HEK293 (cell line): ENCODE measurements at regions not wholly inside any gene's neighbourhood (a gene's known extent, or its start where the extent isn't known, plus 50 kb on each side); places are given as distances from the start of the nearest gene placed in this dataset.

Experiments
- CTCF ChIA-PET: fragments of 350-600 bp; formaldehyde crosslinking; extraction: SDS; loops from one replicate; lab custom pipeline; 2021; ENCODE audit warnings: antibody characterized with exemption; lab: Yijun Ruan, JAX
- POLR2A ChIA-PET: fragments of 300-600 bp; formaldehyde crosslinking; extraction: SDS; loops from one replicate; lab custom pipeline; 2020; ENCODE audit warnings: antibody characterized with exemption, inconsistent platforms; lab: Yijun Ruan, JAX
- H3K27ac ChIP-seq: fragments of 200-500 bp; sonication (Bioruptor generic); 2 replicates; pipeline ENCODE4 v1.5.1; 2014; ENCODE audit warnings: low read depth, low read length, control low read depth, inconsistent platforms; ENCODE audit errors: extremely low read depth
- H3K36me3 ChIP-seq, 2 experiments: fragments of 200-500 bp in 1 of 2; sonication (Bioruptor generic) in 1 of 2; 1 replicate in 1 of 2; 2 replicates in 1 of 2; pipeline ENCODE4 v1.5.1; 2014 to 2017; ENCODE audit warnings: inconsistent platforms in 2 of 2, low read length in 2 of 2; ENCODE audit not compliant: control insufficient read depth in 2 of 2, insufficient read depth in 1 of 2
- H3K4me1 ChIP-seq: fragments of 200-500 bp; sonication (Bioruptor generic); 2 replicates; pipeline ENCODE4 v1.5.1; 2014; ENCODE audit warnings: mild to moderate bottlenecking, low read length, inconsistent platforms; ENCODE audit not compliant: control insufficient read depth, insufficient read depth
- H3K4me3 ChIP-seq: 2 replicates; pipeline ENCODE4 v1.5.1; 2011; ENCODE audit warnings: low read depth, mild to moderate bottlenecking, control low read depth, low read length, moderate library complexity
- H3K9me3 ChIP-seq: fragments of 200-500 bp; sonication (Bioruptor generic); 2 replicates; pipeline ENCODE4 v1.5.1; 2014; ENCODE audit warnings: low read depth, low read length, inconsistent platforms; ENCODE audit not compliant: control insufficient read depth, insufficient read depth
- BCL11B ChIP-seq: fragments of 450-650 bp; formaldehyde crosslinking; IDR thresholded peaks from 2 replicates; pipeline ENCODE4 v1.5.1; 2016; ENCODE audit warnings: low read depth, missing biosample characterization, missing genetic modification characterization
- KLF1 ChIP-seq: fragments of 450-650 bp; formaldehyde crosslinking; IDR thresholded peaks from 2 replicates; pipeline ENCODE4 v1.5.1; 2016; ENCODE audit warnings: missing biosample characterization, missing genetic modification characterization
- KLF7 ChIP-seq: fragments of 450-650 bp; formaldehyde crosslinking; IDR thresholded peaks from 2 replicates; pipeline ENCODE4 v1.5.1; 2016; ENCODE audit warnings: missing biosample characterization, missing genetic modification characterization, borderline replicate concordance
- MEIS1 ChIP-seq: sonication (generic); formaldehyde crosslinking; IDR thresholded peaks from 2 replicates; pipeline ENCODE4 v1.8.1; 2022; ENCODE audit warnings: missing genetic modification reagents, mild to moderate bottlenecking, borderline replicate concordance
- OVOL3 ChIP-seq: fragments of 450-650 bp; formaldehyde crosslinking; IDR thresholded peaks from 2 replicates; pipeline ENCODE4 v1.5.1; 2016; ENCODE audit warnings: missing biosample characterization, missing genetic modification characterization
- REPIN1 ChIP-seq: fragments of 450-650 bp; formaldehyde crosslinking; IDR thresholded peaks from 2 replicates; pipeline ENCODE4 v1.5.1; 2017; ENCODE audit warnings: missing biosample characterization, missing genetic modification characterization, low read depth
- SETDB1 ChIP-seq: IDR thresholded peaks from one replicate; pipeline ENCODE4 v1.6.1; 2017; ENCODE audit warnings: mild to moderate bottlenecking, low read length, moderate library complexity, mixed read lengths; ENCODE audit not compliant: insufficient read length
- ZEB2 ChIP-seq: fragments of 450-650 bp; formaldehyde crosslinking; IDR thresholded peaks from 2 replicates; pipeline ENCODE4 v1.5.1; 2016; ENCODE audit warnings: missing biosample characterization, missing genetic modification characterization
- ZNF146 ChIP-seq: fragments of 450-650 bp; formaldehyde crosslinking; IDR thresholded peaks from 2 replicates; pipeline ENCODE4 v1.5.1; 2016; ENCODE audit warnings: missing biosample characterization, missing genetic modification characterization
- ZNF211 ChIP-seq: fragments of 450-650 bp; formaldehyde crosslinking; IDR thresholded peaks from 2 replicates; pipeline ENCODE4 v1.5.1; 2016; ENCODE audit warnings: low read depth, missing biosample characterization, missing genetic modification characterization
- ZNF23 ChIP-seq: fragments of 450-650 bp; formaldehyde crosslinking; IDR thresholded peaks from 2 replicates; pipeline ENCODE4 v1.5.1; 2016; ENCODE audit warnings: missing biosample characterization, missing genetic modification characterization, borderline replicate concordance
- ZNF24 ChIP-seq: fragments of 450-650 bp; formaldehyde crosslinking; IDR thresholded peaks from 2 replicates; pipeline ENCODE4 v1.5.1; 2016; ENCODE audit warnings: missing biosample characterization, missing genetic modification characterization
- ZNF354C ChIP-seq: fragments of 450-650 bp; formaldehyde crosslinking; IDR thresholded peaks from 2 replicates; pipeline ENCODE4 v1.5.1; 2016; ENCODE audit warnings: missing biosample characterization, missing genetic modification characterization, low read depth, borderline replicate concordance
- ZNF561 ChIP-seq: fragments of 450-650 bp; IDR thresholded peaks from 2 replicates; pipeline ENCODE4 v1.5.1; 2018; ENCODE audit warnings: missing biosample characterization, missing genetic modification characterization, borderline replicate concordance
- ZNF571 ChIP-seq: fragments of 450-650 bp; formaldehyde crosslinking; IDR thresholded peaks from 2 replicates; pipeline ENCODE4 v1.5.0; 2017; ENCODE audit warnings: missing biosample characterization, missing genetic modification characterization
- ZNF660 ChIP-seq: fragments of 450-650 bp; IDR thresholded peaks from 2 replicates; pipeline ENCODE4 v1.5.1; 2018; ENCODE audit warnings: missing biosample characterization, mild to moderate bottlenecking, missing genetic modification characterization
- ZNF677 ChIP-seq: fragments of 450-650 bp; IDR thresholded peaks from 2 replicates; pipeline ENCODE4 v1.5.0; 2018; ENCODE audit warnings: missing biosample characterization, mild to moderate bottlenecking, missing genetic modification characterization, moderate library complexity
- ZNF701 ChIP-seq: fragments of 450-650 bp; formaldehyde crosslinking; IDR thresholded peaks from 2 replicates; pipeline ENCODE4 v1.5.1; 2016; ENCODE audit warnings: missing biosample characterization, missing genetic modification characterization
- ZNF707 ChIP-seq: fragments of 450-650 bp; formaldehyde crosslinking; IDR thresholded peaks from 2 replicates; pipeline ENCODE4 v1.5.1; 2016; ENCODE audit warnings: missing biosample characterization, missing genetic modification characterization
- ZSCAN23 ChIP-seq: fragments of 450-650 bp; formaldehyde crosslinking; IDR thresholded peaks from 2 replicates; pipeline ENCODE4 v1.5.1; 2016; ENCODE audit warnings: missing biosample characterization, missing genetic modification characterization
- TF ChIP-seq, protein P1 (sequence below): fragments of 450-650 bp; formaldehyde crosslinking; conservative IDR thresholded peaks from 2 replicates; pipeline ENCODE4 v1.5.1; 2016; ENCODE audit warnings: low read depth, missing biosample characterization, missing genetic modification characterization
- TF ChIP-seq, protein P2 (sequence below): fragments of 450-650 bp; formaldehyde crosslinking; IDR thresholded peaks from 2 replicates; pipeline ENCODE4 v1.5.1; 2016; ENCODE audit warnings: missing biosample characterization, missing genetic modification characterization
- TF ChIP-seq, protein P3 (sequence below): fragments of 450-650 bp; formaldehyde crosslinking; IDR thresholded peaks from 2 replicates; pipeline ENCODE4 v1.5.1; 2016; ENCODE audit warnings: missing biosample characterization, missing genetic modification characterization, low read depth
- TF ChIP-seq, protein P4 (sequence below): fragments of 450-650 bp; formaldehyde crosslinking; IDR thresholded peaks from 2 replicates; pipeline ENCODE4 v1.5.1; 2016; ENCODE audit warnings: missing biosample characterization, missing genetic modification characterization
- TF ChIP-seq, protein P5 (sequence below): fragments of 450-650 bp; formaldehyde crosslinking; IDR thresholded peaks from 2 replicates; pipeline ENCODE4 v1.5.1; 2016; ENCODE audit warnings: missing biosample characterization, missing genetic modification characterization

DNA sequence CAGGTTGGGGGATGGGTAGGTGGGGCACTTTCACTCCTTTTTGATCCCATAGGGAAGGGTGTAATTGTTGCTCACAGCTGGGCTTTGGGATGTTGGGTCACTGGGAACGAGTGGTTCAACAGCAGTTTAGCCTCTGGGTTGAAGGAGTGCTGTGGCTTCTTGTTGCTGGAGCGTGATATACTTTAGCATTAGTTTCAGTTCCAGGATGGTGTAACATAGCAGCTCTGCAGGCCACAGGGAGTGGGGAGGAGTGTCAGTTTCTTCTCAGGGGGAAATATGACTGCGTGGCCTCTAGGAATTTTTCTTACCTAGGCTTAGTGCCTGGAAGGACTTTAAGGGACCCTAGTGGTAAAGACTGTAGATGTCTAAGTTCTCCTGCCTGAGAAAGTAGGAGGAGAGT is 1105.3 kb upstream of the TMPRSS15 start:
- Histone ChIP-seq H3K4me1 (no peaks in the 10 kb centered on the region), H3K4me3 (no peak overlapping the region), H3K9me3 (no peaks in the 10 kb centered on the region), H3K36me3 (no peaks in the 10 kb centered on the region), H3K27ac (no peak overlapping the region)
- ChIA-PET CTCF (interaction anchor here (0.7 to 1.5 kb wide), 2 partner anchors 13 to 839 kb away, joined by 3 to 4 read pairs; no protein-coding TSS in a partner anchor), POLR2A (no interaction called here)
- TF ChIP-seq KLF1: no peak
- TF ChIP-seq ZNF677 (tag by site-specific recombination): no peak
- TF ChIP-seq ZNF707 (tag by site-specific recombination): no peak
- TF ChIP-seq, protein P1, sequence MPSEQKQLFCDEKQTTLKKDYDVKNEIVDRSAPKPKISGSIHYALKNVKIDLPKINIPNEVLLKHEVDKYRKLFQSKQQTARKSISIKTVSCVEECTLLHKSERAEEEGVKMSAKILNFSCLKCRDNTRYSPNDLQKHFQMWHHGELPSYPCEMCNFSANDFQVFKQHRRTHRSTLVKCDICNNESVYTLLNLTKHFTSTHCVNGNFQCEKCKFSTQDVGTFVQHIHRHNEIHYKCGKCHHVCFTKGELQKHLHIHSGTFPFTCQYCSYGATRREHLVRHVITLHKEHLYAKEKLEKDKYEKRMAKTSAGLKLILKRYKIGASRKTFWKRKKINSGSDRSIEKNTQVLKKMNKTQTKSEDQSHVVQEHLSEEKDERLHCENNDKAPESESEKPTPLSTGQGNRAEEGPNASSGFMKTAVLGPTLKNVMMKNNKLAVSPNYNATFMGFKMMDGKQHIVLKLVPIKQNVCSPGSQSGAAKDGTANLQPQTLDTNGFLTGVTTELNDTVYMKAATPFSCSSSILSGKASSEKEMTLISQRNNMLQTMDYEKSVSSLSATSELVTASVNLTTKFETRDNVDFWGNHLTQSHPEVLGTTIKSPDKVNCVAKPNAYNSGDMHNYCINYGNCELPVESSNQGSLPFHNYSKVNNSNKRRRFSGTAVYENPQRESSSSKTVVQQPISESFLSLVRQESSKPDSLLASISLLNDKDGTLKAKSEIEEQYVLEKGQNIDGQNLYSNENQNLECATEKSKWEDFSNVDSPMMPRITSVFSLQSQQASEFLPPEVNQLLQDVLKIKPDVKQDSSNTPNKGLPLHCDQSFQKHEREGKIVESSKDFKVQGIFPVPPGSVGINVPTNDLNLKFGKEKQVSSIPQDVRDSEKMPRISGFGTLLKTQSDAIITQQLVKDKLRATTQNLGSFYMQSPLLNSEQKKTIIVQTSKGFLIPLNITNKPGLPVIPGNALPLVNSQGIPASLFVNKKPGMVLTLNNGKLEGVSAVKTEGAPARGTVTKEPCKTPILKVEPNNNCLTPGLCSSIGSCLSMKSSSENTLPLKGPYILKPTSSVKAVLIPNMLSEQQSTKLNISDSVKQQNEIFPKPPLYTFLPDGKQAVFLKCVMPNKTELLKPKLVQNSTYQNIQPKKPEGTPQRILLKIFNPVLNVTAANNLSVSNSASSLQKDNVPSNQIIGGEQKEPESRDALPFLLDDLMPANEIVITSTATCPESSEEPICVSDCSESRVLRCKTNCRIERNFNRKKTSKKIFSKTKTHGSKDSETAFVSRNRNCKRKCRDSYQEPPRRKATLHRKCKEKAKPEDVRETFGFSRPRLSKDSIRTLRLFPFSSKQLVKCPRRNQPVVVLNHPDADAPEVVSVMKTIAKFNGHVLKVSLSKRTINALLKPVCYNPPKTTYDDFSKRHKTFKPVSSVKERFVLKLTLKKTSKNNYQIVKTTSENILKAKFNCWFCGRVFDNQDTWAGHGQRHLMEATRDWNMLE: no peak
- TF ChIP-seq, protein P2, sequence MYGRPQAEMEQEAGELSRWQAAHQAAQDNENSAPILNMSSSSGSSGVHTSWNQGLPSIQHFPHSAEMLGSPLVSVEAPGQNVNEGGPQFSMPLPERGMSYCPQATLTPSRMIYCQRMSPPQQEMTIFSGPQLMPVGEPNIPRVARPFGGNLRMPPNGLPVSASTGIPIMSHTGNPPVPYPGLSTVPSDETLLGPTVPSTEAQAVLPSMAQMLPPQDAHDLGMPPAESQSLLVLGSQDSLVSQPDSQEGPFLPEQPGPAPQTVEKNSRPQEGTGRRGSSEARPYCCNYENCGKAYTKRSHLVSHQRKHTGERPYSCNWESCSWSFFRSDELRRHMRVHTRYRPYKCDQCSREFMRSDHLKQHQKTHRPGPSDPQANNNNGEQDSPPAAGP: no peak
- TF ChIP-seq, protein P3, sequence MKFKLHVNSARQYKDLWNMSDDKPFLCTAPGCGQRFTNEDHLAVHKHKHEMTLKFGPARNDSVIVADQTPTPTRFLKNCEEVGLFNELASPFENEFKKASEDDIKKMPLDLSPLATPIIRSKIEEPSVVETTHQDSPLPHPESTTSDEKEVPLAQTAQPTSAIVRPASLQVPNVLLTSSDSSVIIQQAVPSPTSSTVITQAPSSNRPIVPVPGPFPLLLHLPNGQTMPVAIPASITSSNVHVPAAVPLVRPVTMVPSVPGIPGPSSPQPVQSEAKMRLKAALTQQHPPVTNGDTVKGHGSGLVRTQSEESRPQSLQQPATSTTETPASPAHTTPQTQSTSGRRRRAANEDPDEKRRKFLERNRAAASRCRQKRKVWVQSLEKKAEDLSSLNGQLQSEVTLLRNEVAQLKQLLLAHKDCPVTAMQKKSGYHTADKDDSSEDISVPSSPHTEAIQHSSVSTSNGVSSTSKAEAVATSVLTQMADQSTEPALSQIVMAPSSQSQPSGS (tag by site-specific recombination): no peak
- no peak for TF ChIP-seq ZNF24 (tag by site-specific recombination)
- no peak for TF ChIP-seq ZNF561 (tag by site-specific recombination)
- TF ChIP-seq ZNF354C (tag by site-specific recombination): no peak
- no peak for TF ChIP-seq ZEB2 (tag by site-specific recombination)
- TF ChIP-seq MEIS1 (CRISPR knock-in tag): no peak
- TF ChIP-seq ZSCAN23: no peak
- no peak for TF ChIP-seq ZNF146

DNA sequence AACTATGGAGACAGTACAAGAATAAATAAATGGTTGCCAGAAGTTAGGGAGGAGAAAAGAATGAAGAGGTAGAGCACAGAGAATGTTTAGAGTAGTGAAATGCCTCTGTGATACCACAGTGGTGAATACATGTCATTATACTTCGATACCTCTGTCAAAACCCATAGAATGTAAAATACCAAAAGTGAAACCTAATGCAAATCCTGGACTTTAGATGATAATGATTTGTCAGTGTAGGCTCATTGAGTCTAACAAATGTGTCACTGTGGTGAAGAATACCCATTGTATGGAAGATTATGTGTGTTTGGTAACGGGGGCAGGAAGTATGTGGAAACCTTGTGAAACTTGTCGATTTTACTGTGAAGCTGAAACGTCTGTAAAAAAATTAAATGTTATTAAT is 1106.5 kb upstream of the TMPRSS15 start:
- ChIA-PET POLR2A (no interaction called here), CTCF (interaction anchor here (1.2 kb wide), 1 partner anchor 10 kb away, joined by 4 read pairs; no protein-coding TSS in a partner anchor)
- H3K36me3 ChIP-seq: no peaks in the 10 kb centered on the region
- H3K4me3 ChIP-seq: no peak overlapping the region
- TF ChIP-seq OVOL3 (tag by site-specific recombination): no peak
- TF ChIP-seq, protein P4, sequence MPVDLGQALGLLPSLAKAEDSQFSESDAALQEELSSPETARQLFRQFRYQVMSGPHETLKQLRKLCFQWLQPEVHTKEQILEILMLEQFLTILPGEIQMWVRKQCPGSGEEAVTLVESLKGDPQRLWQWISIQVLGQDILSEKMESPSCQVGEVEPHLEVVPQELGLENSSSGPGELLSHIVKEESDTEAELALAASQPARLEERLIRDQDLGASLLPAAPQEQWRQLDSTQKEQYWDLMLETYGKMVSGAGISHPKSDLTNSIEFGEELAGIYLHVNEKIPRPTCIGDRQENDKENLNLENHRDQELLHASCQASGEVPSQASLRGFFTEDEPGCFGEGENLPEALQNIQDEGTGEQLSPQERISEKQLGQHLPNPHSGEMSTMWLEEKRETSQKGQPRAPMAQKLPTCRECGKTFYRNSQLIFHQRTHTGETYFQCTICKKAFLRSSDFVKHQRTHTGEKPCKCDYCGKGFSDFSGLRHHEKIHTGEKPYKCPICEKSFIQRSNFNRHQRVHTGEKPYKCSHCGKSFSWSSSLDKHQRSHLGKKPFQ: no peak
- TF ChIP-seq ZNF571 (tag by site-specific recombination): no peak
- TF ChIP-seq ZNF701 (tag by site-specific recombination): no peak
- TF ChIP-seq, protein P5, sequence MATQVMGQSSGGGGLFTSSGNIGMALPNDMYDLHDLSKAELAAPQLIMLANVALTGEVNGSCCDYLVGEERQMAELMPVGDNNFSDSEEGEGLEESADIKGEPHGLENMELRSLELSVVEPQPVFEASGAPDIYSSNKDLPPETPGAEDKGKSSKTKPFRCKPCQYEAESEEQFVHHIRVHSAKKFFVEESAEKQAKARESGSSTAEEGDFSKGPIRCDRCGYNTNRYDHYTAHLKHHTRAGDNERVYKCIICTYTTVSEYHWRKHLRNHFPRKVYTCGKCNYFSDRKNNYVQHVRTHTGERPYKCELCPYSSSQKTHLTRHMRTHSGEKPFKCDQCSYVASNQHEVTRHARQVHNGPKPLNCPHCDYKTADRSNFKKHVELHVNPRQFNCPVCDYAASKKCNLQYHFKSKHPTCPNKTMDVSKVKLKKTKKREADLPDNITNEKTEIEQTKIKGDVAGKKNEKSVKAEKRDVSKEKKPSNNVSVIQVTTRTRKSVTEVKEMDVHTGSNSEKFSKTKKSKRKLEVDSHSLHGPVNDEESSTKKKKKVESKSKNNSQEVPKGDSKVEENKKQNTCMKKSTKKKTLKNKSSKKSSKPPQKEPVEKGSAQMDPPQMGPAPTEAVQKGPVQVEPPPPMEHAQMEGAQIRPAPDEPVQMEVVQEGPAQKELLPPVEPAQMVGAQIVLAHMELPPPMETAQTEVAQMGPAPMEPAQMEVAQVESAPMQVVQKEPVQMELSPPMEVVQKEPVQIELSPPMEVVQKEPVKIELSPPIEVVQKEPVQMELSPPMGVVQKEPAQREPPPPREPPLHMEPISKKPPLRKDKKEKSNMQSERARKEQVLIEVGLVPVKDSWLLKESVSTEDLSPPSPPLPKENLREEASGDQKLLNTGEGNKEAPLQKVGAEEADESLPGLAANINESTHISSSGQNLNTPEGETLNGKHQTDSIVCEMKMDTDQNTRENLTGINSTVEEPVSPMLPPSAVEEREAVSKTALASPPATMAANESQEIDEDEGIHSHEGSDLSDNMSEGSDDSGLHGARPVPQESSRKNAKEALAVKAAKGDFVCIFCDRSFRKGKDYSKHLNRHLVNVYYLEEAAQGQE (tag by site-specific recombination): no peak
- TF ChIP-seq KLF7 (tag by site-specific recombination): no peak
- TF ChIP-seq ZNF211: no peak
- TF ChIP-seq ZNF660: no peak
- TF ChIP-seq ZNF23 (tag by site-specific recombination): no peak
- no peak for TF ChIP-seq SETDB1
- no peak for TF ChIP-seq REPIN1 (tag by site-specific recombination)
- no peak for TF ChIP-seq BCL11B (tag by site-specific recombination)
- H3K27ac ChIP-seq: no peak overlapping the region
- no peaks in the 10 kb centered on the region for H3K9me3 ChIP-seq
- H3K4me1 ChIP-seq: no peaks in the 10 kb centered on the region
